Neural progenitor cell (in vitro differentiated cells): ENCODE measurements at regions not wholly inside any gene's neighbourhood (a gene's known extent, or its start where the extent isn't known, plus 50 kb on each side); places are given as distances from the start of the nearest gene placed in this dataset.

Experiments
- EZH2 ChIP-seq: fragments of 200-600 bp; sonication (generic); IDR thresholded peaks from 2 replicates; pipeline ENCODE4 v1.6.1; 2017; ENCODE audit warnings: antibody characterized with exemption, mild to moderate bottlenecking, moderate library complexity
- EZH2phosphoT487 ChIP-seq: fragments of 200-600 bp; sonication (generic); IDR thresholded peaks from 2 replicates; pipeline ENCODE4 v1.6.1; 2017; ENCODE audit warnings: antibody characterized with exemption
- TF ChIP-seq, protein P1 (sequence below): fragments of 200-600 bp; sonication (generic); IDR thresholded peaks from 2 replicates; pipeline ENCODE4 v1.5.1; 2017; ENCODE audit warnings: antibody characterized with exemption, mild to moderate bottlenecking

DNA sequence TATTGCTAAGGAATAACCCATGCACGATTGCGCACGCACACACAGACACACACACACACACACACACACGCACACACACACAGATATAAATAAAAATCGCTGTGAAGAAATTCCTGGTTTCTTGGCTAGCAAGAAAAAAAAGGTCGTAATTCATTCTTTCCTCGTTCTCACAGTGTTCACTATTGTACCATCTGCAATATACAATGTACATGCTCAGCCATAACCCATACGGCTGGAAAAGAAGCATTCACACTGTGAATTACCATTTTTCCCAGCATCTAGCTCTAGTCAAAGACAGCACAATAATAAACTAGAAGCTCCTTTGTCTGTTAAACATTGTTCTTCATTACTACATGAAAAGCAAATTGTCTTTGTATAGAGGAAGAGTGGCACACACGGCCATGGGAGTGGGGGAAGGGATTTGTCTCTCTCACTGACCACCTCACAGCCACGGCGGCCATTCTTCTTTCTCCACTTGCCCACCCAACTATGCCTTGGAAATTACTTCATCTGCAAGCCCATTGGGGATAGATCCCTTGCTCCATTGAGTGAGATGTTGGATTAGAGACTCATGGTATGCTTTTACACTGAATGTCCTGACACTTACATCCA lies 115.3 kb upstream of the ID4 start:
- TF ChIP-seq, protein P1, sequence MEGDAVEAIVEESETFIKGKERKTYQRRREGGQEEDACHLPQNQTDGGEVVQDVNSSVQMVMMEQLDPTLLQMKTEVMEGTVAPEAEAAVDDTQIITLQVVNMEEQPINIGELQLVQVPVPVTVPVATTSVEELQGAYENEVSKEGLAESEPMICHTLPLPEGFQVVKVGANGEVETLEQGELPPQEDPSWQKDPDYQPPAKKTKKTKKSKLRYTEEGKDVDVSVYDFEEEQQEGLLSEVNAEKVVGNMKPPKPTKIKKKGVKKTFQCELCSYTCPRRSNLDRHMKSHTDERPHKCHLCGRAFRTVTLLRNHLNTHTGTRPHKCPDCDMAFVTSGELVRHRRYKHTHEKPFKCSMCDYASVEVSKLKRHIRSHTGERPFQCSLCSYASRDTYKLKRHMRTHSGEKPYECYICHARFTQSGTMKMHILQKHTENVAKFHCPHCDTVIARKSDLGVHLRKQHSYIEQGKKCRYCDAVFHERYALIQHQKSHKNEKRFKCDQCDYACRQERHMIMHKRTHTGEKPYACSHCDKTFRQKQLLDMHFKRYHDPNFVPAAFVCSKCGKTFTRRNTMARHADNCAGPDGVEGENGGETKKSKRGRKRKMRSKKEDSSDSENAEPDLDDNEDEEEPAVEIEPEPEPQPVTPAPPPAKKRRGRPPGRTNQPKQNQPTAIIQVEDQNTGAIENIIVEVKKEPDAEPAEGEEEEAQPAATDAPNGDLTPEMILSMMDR: no peak
- TF ChIP-seq EZH2 (no peak), EZH2phosphoT487 (no peak)
